ENCODE measurements at regions not wholly inside any gene's neighbourhood (a gene's known extent, or its start where the extent isn't known, plus 50 kb on each side); places are given as distances from the start of the nearest gene placed in this dataset.

DNA sequence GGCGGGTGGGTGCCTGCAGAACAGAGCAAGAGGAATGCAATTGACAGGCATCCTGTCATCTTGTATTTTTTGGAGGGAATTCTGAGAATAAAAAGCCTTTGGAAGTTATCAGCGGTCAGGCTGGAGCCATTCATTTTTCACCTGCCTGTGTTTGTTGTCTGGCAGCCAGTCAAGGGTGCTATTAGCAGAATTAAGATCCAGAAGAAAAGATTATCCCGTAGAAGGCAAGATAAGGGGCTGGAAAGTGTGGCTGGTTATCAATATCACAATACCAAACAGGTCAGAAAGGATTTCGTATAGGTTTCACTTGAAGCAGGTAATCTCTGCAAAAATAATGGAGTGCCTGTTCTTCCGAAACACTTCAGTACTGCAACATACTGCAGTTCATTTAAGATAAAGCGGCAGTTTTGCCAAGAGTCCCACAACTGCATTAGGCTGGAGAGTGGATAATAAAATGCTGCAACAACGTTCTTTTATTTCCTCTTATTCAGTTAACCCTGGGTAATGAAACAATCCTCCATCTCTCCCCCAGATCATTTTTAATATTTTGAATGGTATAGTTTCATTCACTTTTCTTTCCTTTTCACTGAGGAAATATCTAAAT is 171.2 kb upstream of the CDKN3 start:
- TF ChIP-seq EZH2phosphoT487 (IDR thresholded peaks at IDR 0.05; ENCODE audit: borderline replicate concordance, low read length) = no peak
- TF ChIP-seq, protein P1, sequence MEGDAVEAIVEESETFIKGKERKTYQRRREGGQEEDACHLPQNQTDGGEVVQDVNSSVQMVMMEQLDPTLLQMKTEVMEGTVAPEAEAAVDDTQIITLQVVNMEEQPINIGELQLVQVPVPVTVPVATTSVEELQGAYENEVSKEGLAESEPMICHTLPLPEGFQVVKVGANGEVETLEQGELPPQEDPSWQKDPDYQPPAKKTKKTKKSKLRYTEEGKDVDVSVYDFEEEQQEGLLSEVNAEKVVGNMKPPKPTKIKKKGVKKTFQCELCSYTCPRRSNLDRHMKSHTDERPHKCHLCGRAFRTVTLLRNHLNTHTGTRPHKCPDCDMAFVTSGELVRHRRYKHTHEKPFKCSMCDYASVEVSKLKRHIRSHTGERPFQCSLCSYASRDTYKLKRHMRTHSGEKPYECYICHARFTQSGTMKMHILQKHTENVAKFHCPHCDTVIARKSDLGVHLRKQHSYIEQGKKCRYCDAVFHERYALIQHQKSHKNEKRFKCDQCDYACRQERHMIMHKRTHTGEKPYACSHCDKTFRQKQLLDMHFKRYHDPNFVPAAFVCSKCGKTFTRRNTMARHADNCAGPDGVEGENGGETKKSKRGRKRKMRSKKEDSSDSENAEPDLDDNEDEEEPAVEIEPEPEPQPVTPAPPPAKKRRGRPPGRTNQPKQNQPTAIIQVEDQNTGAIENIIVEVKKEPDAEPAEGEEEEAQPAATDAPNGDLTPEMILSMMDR (IDR thresholded peaks at IDR 0.05; ENCODE audit: low read depth, low read length, poor library complexity, severe bottlenecking) = no peak
- Histone ChIP-seq H3K4me2 (ENCODE audit: low read length) (no peak overlapping the region), H3F3A (ENCODE audit: control insufficient read depth, insufficient read depth) (no peaks in the 10 kb centered on the region), H3K4me1 (ENCODE audit: control insufficient read depth, low read length) (no peaks in the 10 kb centered on the region), H3K27ac (ENCODE audit: low read depth, low read length) (no peak overlapping the region), H3K79me2 (ENCODE audit: control insufficient read depth, low read length) (no peaks in the 10 kb centered on the region), H3K9me2 (replicated peaks; ENCODE audit: control insufficient read depth, low read length) (no peaks in the 10 kb centered on the region), H3K4me3 (ENCODE audit: low read length) (no peak overlapping the region), H4K20me1 (ENCODE audit: control insufficient read depth, insufficient read depth, low read depth, low read length) (no peaks in the 10 kb centered on the region), H3K27me3 (ENCODE audit: control insufficient read depth, low read length) (peaks cover 5% of the 10 kb centered on the region; the same call in 1 of the 2 replicates), H3K36me3 (ENCODE audit: control insufficient read depth, low read length) (no peaks in the 10 kb centered on the region), H3K9me3 (ENCODE audit: control insufficient read depth, insufficient read depth, low read length) (peaks cover 3% of the 10 kb centered on the region; the same call in 1 of the 2 replicates)

DNA sequence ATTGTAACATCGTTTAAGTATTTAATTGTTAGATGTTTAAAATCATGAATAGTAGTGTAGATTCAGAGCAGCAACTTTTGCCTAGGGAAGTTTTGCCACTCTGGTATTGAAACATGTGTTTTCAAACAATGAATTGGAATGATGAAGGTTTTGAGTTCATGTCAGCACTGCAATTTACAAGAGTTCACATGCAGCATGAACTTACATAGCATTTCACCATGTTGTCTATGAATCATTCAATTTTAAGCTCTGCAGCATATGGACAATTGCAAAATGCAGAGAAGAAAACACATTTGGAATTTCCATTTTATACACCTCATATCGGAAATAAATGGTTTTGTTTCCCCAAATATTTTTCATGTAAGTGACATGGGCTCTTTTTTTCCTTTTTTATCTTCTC is 170.7 kb upstream of the CDKN3 start:
- no peaks in the 10 kb centered on the region for H3K36me3 ChIP-seq (ENCODE audit: control insufficient read depth, low read length)
- H3K27ac ChIP-seq (ENCODE audit: low read depth, low read length) = no peak overlapping the region
- no peaks in the 10 kb centered on the region for H4K20me1 ChIP-seq (ENCODE audit: control insufficient read depth, insufficient read depth, low read depth, low read length)
- no peaks in the 10 kb centered on the region for H3K79me2 ChIP-seq (ENCODE audit: control insufficient read depth, low read length)
- H3K4me3 ChIP-seq (ENCODE audit: low read length) = no peak overlapping the region
- TF ChIP-seq, protein P1 (IDR thresholded peaks at IDR 0.05; ENCODE audit: low read depth, low read length, poor library complexity, severe bottlenecking) = no peak
- TF ChIP-seq EZH2phosphoT487 (IDR thresholded peaks at IDR 0.05; ENCODE audit: borderline replicate concordance, low read length) = no peak
- no peaks in the 10 kb centered on the region for H3K9me2 ChIP-seq (replicated peaks; ENCODE audit: control insufficient read depth, low read length)
- no peak overlapping the region for H3K4me2 ChIP-seq (ENCODE audit: low read length)
- H3K9me3 ChIP-seq (ENCODE audit: control insufficient read depth, insufficient read depth, low read length) = peaks cover 3% of the 10 kb centered on the region; the same call in 1 of the 2 replicates
- H3K27me3 ChIP-seq (ENCODE audit: control insufficient read depth, low read length) = peaks cover 5% of the 10 kb centered on the region; the same call in 1 of the 2 replicates
- no peaks in the 10 kb centered on the region for H3K4me1 ChIP-seq (ENCODE audit: control insufficient read depth, low read length)
- H3F3A ChIP-seq (ENCODE audit: control insufficient read depth, insufficient read depth) = no peaks in the 10 kb centered on the region

DNA sequence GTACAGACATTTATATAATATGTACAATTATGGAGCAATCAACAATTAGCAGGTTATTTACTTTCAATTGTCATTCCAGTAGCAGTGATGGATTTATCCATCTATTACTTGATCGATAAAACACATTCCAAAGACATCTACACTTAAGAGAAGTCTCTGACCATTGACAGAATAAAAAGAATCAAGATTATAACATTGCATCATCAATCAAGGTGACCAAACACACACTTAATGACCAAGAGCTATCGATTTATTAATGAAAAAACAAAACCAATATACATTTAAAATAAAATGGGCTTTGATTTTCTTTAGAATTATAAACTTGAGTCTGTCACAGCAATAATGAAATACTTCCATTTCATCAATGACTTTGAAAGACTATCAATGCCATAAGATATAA is 170.2 kb upstream of the CDKN3 start:
- Histone ChIP-seq H3K27me3 (ENCODE audit: control insufficient read depth, low read length) (peaks cover 5% of the 10 kb centered on the region; the same call in 1 of the 2 replicates), H3K27ac (ENCODE audit: low read depth, low read length) (no peak overlapping the region), H3K36me3 (ENCODE audit: control insufficient read depth, low read length) (no peaks in the 10 kb centered on the region), H3K4me2 (ENCODE audit: low read length) (no peak overlapping the region), H3K4me1 (ENCODE audit: control insufficient read depth, low read length) (no peaks in the 10 kb centered on the region), H4K20me1 (ENCODE audit: control insufficient read depth, insufficient read depth, low read depth, low read length) (no peaks in the 10 kb centered on the region), H3K4me3 (ENCODE audit: low read length) (no peak overlapping the region), H3K79me2 (ENCODE audit: control insufficient read depth, low read length) (no peaks in the 10 kb centered on the region), H3K9me3 (ENCODE audit: control insufficient read depth, insufficient read depth, low read length) (peaks cover 3% of the 10 kb centered on the region; the same call in 1 of the 2 replicates), H3F3A (ENCODE audit: control insufficient read depth, insufficient read depth) (no peaks in the 10 kb centered on the region), H3K9me2 (replicated peaks; ENCODE audit: control insufficient read depth, low read length) (no peaks in the 10 kb centered on the region)
- TF ChIP-seq, protein P1 (IDR thresholded peaks at IDR 0.05; ENCODE audit: low read depth, low read length, poor library complexity, severe bottlenecking) = no peak
- no peak for TF ChIP-seq EZH2phosphoT487 (IDR thresholded peaks at IDR 0.05; ENCODE audit: borderline replicate concordance, low read length)
